Activated T-cell treated with anti-CD3 and anti-CD28 coated beads for 48 hours (primary cell): ENCODE measurements at regions not wholly inside any gene's neighbourhood (a gene's known extent, or its start where the extent isn't known, plus 50 kb on each side); places are given as distances from the start of the nearest gene placed in this dataset.
"Not testable (repeated sequence)": the region's sequence is repeated elsewhere in the genome, so short reads cannot be mapped to it uniquely, and the experiment has no call there.

ENCODE experiments used
- DNase-seq: peaks from one replicate; pipeline ENCODE4 v3.0.0-alpha.2; 2020; ENCODE audit warnings: low read depth

DNA sequence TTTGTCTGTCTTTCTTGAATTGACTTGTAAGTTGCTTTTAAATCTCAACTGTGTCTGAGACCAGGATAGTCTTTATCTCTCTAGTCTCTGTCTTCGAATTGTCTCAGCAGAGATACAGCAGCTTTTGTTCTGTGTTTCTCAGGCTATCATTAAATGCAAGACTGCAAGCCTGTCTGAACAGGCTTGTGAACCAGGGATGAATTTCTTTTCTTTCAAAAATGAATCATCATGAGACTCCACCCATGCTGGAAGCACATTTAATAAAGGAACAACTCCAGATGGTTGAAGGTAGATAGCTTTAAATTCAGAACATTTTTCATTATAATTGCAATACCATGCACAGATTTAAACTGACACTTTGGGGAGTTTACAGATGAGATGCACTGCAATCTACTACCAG lies 155.9 kb downstream of the SEC23IP start:
- DNase-seq, result no peak

DNA sequence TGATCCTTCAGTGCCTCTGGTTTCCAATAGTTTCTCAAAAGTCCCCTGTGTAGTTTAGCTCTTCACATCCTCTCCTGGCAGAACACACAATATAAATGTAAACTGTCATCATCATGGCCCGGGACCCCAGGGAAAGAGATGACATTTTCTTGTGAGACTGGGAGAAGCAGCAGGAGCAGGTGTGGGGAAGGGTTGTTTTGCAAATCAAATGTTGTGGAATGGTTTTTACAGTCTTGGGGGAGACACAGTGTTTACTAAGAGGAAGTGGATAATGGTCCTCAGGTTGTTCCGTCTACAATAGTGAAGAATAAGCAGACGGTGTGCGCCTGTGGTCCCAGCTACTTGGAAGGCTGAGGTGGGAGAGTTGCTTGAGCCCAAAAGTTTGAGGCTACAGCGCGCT lies 159.1 kb downstream of the SEC23IP start:
- no peak for DNase-seq

DNA sequence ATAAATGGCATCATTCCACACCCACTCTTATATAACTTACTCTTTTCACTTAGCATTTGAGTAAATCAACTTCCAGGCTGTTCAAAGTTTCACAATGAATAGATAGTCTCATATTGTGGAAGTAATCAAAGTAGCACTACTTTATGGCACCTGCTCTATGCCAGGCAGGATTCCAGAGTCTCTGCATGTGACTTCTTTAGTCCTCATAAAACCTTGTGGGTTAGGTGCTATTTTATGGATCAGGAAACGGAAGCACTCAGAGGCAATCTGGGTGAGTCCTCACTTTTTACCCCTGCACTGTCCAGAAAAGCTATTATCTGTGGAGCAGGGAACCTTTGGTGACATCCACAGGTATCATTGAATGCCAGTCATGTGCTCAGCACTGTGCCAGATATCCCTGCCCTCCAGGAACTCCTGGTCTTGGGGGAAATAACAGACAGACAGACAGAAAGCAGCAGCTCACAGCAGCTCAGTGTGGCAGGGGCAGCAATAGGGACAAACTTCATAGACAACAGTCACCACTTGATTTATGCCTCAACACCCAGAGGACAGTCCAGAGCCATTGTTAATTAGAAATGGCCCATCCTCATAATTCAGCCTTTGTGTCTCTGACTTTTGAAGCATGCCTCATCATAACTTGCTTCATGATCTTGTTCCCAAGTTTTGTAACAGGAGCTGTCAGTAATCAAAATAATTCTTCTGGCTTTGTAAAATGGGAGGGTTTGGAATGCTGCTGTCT lies 160.6 kb downstream of the SEC23IP start:
- no peak for DNase-seq

DNA sequence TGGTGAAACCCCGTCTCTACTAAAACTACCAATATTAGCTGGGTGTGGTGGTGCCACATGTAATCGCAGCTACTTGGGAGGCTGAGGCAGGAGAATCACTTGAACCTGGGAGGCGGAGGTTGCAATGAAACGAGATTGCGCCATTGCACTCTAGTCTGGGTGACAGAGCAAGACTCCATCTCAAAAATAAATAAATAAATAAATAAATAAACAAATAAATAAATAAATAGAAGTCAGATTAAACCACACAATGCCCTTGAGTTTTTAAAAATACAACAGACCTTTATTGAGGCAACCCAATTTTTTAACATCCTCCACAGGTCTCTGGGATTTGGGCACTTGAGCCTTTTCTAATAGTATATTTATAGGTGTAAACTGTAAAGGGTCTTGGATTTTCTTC lies 167.3 kb downstream of the SEC23IP start:
- not testable (repeated sequence) for DNase-seq

DNA sequence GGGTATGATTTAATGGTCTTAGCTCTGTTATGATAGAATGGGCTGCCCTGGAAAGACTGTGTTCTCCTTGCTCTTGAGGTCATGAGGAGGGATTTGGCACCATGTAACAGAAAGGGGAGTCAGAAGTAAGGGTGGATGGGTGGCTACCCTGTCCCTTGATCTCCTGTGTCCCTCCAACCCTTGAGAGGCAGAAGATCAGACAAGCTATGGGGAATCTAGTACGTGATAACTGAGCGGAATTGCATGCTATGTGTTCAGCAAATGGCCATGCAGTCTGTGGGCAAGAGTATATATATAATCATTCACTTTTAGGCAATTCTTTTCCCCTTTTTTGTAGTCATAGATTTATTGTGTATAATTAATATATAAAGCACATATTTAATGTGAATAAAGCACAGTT lies 174.9 kb downstream of the SEC23IP start:
- DNase-seq, result no peak

DNA sequence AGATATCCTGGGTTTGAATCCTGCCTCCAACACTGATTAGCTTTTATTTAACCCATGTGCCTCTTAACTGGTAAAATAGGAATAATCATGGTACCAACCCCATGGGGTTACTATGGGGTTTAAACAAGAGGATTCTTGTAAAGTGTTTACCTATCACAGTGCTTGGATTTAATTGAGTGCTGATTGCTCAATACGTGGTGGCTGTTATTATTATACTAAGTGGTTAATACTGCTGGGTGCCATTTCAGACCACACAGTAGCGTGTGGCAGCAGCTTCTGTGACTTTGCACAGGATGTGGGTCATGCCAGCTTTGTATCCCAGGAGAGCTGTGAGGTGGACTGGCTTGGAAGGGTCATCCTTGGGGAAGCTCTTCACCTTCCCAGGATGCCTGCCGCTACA lies 177.2 kb downstream of the SEC23IP start:
- no peak for DNase-seq

DNA sequence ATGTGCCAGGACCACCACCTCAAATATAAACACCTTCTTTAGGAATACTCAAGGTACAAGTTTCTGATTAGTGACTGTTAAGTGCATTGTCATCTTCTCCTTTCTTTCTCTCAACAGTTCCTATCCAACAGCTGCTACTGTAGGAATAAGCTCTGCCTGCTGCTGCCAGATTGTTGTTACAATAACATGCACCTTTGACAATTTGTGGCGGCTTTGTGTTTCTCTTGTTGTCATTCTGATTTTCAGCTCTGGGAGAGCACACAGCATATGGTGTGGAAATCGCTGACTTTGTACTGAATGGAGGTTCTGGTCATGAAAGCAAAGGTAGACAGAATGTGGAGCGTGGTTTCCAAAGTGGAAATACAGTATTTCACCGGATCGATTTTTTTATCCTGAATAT lies 182.8 kb downstream of the SEC23IP start:
- DNase-seq, result no peak

DNA sequence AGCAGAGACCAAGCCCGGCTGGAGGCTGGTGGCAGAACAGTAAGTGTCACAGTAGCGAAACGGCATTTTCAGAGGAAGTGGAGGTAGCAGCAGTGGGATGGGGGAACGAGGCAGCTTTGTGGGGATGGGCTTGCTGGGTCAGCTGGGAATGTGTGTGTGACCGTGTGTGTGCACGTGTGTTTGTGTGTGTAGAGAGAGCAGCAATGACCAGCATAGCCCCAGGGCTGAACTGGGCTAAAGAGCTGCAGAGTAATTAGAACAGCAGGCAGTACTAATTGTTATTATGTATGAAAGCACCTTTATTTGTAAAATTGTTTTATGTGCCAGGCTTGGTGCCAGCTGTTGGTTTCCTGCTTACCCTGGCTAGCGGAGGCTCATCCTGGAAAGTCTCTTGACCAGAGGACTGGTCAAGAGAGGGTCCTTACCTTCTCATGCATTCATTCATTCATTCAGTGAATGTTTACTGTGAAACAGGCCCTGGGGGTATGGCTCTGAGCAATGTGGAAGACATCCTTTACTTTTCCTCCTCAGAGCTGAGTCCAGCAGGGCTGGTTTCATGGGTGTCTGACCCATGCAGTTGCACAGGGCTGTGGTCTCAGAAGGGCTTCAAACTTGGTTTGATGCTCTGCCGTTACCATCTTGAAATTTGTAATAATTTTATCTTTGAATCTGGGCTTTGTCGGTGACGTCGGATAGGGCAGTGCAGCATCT lies 184.6 kb downstream of the SEC23IP start:
- DNase-seq, result no peak

DNA sequence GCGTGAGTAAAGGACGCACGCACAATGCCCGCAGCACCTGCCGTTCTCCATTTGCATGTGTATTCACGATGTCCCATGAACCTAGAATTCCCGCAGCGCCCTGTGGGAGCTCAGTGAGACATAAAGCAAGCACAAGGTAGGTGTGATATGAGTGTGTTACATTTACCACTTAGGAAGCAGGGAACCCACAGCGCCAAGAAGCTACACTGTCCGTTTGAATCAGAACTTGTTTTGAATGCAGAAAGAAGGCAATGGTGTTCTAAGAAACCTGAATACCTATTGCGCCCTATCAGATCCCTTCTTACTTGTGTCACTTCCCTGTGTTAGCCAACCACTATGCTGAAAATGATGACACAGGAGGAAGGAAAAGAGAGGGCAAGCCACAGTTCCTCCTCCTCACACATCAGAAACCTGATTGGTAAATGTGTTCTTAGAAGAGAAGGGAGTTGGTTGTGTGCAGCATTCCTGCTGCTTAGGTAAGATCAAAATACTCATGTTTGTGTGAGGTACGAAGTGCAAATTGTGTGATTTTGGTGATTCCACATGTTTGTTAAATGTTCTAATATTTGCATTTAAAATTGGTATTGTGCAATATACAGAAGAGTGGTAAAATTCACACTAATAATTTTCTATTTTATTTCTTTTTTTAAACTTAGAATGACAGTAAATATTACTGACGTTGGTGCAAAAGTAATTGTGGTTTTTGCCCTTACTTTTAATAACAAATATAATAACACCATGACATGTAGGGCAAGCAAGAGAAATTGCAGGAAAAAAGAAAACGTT lies 185.4 kb downstream of the SEC23IP start:
- no peak for DNase-seq

DNA sequence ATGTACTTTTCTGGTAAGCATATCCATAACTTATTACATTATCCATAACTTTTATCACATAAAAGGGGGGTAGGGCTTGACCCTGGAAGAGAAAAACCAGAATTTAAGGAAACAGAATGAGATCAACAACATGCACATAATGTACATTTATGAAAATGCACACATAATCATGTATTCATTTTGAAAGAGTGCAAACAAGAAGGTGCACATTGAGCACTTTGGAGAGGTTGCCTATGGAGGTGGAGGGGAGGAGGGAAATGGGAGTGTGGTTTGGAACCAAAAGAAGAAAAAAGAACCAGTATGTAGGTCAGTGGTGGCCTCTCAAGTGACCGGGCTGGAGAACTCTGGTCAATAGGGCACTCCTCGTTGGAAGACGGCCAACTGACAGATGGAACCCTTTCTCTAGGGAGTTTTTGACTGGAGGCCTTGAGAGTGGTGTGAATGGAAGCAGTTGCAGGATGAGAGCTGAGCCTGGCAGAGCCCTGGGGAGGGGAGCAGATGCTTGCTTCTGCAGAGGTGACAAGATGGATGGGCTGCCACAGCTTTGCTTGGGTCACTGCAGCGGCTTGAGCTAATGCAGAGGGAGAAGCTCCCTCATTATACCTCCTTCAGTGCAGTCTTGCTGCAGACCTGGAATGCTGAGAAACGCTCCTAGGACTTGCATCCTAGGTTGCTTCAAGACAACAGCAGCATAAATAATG lies 192.7 kb downstream of the SEC23IP start:
- no peak for DNase-seq

DNA sequence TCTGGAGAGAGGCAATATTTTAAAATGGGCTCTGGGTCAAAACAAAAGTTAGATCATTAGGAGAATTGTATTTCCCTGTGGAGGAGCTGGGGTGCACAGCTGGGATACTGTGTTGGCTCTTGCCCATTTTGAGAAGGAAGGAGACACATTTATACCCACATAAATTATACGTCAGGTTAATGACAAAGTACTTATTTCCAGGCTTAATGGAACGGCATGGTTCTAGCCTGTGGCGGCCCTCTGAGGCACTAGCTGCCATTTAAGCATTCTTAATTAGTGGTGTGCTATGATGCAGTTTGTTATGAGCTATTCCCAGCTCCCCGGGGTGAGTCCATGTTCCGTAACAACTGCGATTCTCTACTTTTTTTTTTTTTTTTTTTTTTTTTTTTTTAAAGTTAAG lies 193.5 kb downstream of the SEC23IP start:
- DNase-seq, result no peak

DNA sequence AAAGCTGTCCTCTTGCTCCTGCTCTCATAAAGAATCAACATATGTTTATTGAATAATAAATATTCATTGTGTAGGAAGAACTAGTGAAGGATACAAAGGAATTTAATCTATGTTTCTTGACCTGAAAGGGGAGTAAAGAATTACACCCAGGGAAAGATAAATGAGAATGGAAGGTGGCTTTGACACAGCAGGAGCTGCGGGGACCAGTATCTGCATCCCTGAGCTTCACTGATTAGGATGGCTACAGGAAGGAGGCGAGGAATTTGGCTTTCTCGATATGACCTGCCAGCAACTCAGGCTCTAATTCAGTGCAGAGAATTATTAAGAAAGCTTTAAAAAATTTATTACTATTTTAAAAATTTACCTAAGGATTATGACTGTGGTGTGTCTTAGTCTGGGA lies 194.6 kb downstream of the SEC23IP start:
- DNase-seq, result no peak

DNA sequence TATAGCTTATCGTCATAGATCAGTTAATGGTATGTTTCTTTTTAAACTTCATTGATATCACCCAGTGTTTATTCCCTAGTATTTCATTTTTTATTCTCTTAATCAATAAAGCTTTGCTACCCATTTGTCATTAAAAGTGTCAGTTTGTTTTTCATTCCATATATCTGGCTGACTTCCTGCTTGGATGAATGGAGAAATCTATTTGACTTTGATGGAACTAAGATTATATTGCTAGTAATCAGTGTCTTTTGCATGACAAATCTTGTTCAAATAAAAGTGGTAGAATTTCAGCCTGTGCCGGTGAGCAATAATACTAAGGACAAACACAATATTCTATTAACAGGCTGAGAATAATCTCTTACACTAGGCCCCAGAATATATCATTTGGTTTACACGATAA lies 203.3 kb downstream of the SEC23IP start:
- no peak for DNase-seq

DNA sequence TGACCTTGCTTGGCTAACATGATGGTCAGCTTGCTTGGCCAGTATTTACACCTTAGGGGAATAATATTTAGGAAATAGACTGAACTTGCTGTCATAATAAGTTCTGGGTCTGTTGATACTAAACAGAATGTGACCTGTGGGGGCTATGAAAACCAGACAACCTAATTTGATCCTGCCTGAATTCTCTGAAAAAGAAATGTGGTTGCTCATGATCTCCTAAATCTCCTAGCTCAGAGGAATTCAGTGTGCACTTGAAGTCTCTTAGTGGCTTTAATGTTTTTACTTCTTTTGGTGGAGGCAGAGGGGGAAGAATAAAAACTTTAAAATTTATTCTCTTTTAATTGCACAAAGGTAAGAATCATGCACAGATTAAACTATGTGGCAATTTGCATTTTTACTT lies 205.2 kb downstream of the SEC23IP start:
- DNase-seq, result no peak

DNA sequence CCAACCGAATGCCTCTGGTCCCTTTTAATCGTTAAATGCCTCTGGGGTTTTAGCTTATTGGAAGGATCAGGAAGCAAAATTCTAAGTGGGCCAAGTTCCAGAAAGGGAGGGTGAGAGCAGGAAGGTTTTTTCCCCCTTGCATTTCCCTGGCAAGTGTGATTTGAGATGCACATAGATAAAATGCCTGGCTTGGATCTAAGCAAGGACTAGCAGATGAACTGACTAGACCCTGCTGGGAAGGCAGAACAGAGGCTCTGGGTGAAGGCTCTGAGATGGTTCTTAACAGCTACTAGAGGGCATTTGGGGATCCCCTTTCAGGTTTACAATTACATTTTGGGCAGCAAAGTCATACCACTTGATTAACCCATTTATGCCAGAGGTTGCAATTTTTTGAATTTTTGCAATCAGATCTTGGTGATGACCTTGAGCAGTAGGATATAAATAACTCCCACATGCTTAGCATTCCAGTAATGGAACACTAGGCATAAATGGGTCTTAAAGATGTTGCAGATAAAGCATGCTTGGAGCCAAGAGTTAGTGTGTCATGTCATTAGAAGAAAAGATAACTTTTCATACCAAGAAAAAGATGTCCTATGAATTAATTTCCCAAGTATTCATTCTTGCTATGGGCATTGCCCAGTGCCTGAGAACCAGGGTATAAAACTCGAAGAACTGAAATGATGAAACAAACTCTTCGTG lies 205.9 kb downstream of the SEC23IP start:
- DNase-seq, result no peak

DNA sequence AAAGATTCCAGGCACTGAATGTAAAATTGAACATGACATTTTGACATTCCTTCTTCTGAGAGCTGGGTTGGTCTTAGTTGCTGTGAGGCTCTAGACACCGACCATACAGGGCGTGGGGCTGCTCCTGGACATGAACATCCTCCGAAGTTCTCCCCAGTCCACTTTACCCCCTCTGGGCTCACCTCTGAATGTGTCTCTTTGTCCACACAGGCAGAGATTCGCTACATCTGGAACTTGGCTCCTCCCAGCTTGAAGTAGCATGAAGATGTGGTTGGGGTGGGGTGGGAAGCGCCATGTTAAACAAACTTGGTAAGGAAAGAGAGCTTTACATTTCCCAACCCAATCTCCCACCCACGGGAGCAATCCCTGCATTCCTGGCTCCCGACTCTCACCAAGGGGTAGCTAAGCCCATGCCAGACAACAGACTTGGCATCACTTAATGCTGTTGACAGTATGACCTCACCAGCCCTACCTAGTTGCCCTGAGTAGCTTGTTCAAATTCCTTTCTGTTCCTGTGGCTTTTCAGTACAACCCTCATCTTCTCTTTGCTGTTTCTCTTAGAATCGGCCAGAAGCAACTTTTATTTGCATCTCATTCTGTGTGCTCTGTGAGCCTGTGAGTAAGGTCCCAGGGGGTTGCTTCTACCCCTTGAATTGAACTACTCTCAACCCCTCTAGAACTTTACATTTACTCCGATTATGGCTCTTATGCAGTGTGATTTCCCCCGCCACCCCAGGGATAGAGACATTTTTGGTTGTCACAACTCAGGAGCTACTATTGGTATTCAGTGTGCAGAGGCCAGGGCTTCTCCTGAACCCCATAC lies 211.4 kb downstream of the SEC23IP start:
- no peak for DNase-seq

DNA sequence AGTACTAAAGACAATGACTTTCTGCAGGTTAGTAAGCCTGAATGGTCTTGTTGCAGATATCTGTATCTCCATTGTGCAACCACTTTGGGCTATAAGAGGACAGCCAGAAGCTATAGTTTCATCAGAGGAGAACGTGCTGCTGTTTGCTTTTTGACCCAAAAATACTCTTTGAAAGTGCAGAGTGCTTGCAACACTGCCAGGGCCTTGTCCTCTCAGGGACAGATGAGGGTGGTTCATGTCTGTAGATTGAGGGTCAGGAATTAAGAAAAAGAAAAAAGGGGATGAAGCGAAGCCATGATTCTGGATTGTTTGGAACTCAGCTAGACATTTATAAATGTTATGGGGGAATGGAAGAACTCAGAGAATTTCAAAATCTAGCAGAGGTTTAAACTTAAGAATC lies 212.5 kb downstream of the SEC23IP start:
- DNase-seq, result no peak

DNA sequence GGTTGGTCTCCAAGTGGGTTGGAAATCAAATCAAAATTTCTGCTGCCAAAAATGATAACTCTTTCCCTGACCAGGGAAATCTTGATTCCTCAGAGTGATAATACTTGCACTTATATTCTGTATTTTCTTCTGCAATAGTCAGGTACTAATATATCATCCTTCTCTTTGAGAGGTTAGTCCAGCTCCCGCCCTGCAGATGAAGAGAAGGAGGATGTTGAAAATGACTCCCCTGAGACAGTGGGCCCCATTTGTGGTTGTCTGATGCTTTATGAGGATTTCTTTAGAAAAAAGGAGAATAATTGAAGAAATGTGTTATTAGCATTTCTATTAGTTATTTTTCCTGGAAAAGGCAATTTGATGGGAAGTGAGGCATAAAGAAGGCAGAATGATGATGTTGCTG lies 213.0 kb downstream of the SEC23IP start:
- no peak for DNase-seq

DNA sequence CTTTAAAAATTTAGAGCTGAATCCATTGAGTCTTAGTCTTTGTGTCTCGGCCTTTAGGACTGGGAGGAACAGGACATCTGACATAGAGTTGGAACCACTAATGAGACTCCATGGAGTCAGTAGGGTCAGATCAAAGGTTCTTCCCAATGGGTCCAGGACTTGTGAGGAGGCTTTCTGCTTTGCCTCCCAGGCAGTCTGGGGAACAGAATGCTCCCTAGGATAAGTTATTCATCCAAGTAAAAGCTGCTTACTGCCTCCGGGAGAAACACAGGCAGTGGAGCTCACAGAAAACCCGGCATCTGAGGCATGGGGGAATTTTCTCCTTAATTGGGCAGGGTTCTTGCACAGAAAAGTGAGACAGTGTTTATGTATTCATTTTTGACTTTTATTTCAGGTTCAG lies 216.4 kb downstream of the SEC23IP start:
- no peak for DNase-seq

DNA sequence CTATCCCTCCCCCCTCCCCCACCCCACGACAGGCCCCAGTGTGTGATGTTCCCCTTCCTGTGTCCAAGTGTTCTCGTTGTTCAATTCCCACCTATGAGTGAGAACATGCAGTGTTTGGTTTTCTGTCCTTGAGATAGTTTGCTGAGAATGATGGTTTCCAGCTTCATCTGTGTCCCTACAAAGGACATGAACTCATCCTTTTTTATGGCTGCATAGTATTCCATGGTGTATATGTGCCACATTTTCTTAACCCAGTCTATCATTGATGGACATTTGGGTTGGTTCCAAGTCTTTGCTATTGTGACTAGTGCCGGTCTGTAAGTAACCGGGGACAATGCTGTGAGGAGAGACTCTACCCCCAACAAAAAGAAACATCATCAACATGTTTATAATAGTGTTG lies 217.2 kb downstream of the SEC23IP start:
- DNase-seq, result not testable (repeated sequence)

DNA sequence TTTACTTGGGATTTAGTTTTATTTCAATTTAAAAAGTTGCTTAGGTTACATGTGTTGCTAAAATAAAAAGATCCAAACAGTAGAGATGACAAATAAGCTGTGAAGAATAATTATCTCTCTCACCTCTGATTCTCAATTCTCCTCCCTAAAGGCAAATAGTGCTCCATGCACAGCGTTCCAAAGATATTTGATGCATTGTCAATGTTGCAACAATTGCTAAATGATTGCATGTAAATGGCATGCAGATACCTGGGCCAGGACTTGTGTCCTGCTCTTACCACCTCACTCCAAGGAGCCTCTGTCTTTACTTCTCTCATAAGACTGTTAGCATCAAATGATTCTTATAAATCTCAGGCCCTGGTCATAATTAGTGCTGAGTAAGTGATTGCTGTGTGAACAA lies 217.7 kb downstream of the SEC23IP start:
- DNase-seq, result no peak
